ENCODE measurements at regions not wholly inside any gene's neighbourhood (a gene's known extent, or its start where the extent isn't known, plus 50 kb on each side); places are given as distances from the start of the nearest gene placed in this dataset.

DNA sequence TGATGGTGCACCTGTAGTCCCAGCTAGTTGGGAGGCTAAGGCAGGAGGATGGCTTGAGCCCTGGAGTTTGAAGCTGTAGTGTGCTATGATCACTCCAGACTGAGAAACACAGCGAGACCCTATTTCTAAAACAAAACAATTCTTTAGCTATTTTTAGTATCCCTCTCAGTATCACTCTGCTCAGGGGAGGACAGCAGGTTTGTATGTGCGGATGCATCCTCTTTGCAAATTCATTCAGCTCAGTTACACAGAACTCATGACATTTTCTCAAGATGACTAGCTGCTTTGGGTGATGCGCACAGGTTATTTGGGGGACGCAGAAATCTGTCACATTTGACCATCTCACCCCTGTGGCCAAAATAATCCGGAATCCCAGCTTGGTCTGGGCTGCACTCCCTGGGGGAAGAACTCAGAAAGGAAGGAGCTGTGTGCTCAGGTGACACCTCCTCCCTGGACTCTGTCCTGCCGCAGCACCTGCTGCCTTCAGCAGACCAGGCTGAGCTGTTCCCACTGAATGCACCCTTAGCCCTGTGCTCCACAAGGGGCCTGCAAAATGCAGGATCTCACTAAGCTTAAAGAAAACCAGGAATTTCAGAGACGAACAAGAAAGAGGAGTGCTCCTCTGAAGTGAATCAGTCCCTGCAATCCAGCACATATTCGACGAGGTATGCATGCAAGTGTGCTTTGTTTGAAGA lies 89.5 kb upstream of the PGBD5 start:
- no peak for TF ChIP-seq EZH2 (IDR thresholded peaks at IDR 0.05; ENCODE audit: borderline replicate concordance, low read depth, low read length, severe bottlenecking)
- TF ChIP-seq, protein P1, sequence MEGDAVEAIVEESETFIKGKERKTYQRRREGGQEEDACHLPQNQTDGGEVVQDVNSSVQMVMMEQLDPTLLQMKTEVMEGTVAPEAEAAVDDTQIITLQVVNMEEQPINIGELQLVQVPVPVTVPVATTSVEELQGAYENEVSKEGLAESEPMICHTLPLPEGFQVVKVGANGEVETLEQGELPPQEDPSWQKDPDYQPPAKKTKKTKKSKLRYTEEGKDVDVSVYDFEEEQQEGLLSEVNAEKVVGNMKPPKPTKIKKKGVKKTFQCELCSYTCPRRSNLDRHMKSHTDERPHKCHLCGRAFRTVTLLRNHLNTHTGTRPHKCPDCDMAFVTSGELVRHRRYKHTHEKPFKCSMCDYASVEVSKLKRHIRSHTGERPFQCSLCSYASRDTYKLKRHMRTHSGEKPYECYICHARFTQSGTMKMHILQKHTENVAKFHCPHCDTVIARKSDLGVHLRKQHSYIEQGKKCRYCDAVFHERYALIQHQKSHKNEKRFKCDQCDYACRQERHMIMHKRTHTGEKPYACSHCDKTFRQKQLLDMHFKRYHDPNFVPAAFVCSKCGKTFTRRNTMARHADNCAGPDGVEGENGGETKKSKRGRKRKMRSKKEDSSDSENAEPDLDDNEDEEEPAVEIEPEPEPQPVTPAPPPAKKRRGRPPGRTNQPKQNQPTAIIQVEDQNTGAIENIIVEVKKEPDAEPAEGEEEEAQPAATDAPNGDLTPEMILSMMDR (IDR thresholded peaks at IDR 0.05; ENCODE audit: borderline replicate concordance, extremely low read depth, low read length, poor library complexity, severe bottlenecking) = no peak
